ACC112 (cell line): ENCODE measurements at regions not wholly inside any gene's neighbourhood (a gene's known extent, or its start where the extent isn't known, plus 50 kb on each side); places are given as distances from the start of the nearest gene placed in this dataset.

Experiments used
- H2AFZ ChIP-seq: fragments of 200-600 bp; sonication (generic); one replicate; pipeline ENCODE4 v1.6.0; 2017; ENCODE audit warnings: antibody characterized with exemption, low read length; ENCODE audit not compliant: unreplicated experiment
- H3K27ac ChIP-seq: fragments of 200-600 bp; sonication (generic); 2 replicates; pipeline ENCODE4 v1.5.1; 2014; ENCODE audit warnings: low read depth, mild to moderate bottlenecking, antibody characterized with exemption, low read length, moderate library complexity
- H3K27me3 ChIP-seq: fragments of 200-600 bp; sonication (generic); 2 replicates; pipeline ENCODE4 v1.6.1; 2014; ENCODE audit warnings: mild to moderate bottlenecking, antibody characterized with exemption, low read length, moderate library complexity, mixed read lengths; ENCODE audit not compliant: insufficient read depth
- H3K36me3 ChIP-seq: fragments of 200-600 bp; sonication (generic); 2 replicates; pipeline ENCODE4 v1.6.1; 2016; ENCODE audit warnings: mild to moderate bottlenecking, antibody characterized with exemption, low read length, moderate library complexity, mixed read lengths; ENCODE audit not compliant: insufficient read depth
- H3K4me1 ChIP-seq: fragments of 200-600 bp; sonication (generic); one replicate; pipeline ENCODE4 v1.6.1; 2016; ENCODE audit warnings: low read length, mixed read lengths; ENCODE audit not compliant: insufficient read depth, unreplicated experiment, control insufficient read depth
- H3K4me3 ChIP-seq: fragments of 200-600 bp; sonication (generic); 2 replicates; pipeline ENCODE4 v1.5.1; 2014; ENCODE audit warnings: mild to moderate bottlenecking, low read depth, low read length
- H3K79me2 ChIP-seq: fragments of 200-600 bp; sonication (generic); one replicate; pipeline ENCODE4 v1.6.0; 2016; ENCODE audit warnings: low read length; ENCODE audit not compliant: control insufficient read depth, unreplicated experiment, insufficient read depth

- Histone ChIP-seq H3K36me3 (no peaks in the 10 kb centered on the region), H3K79me2 (no peaks in the 10 kb centered on the region), H3K4me3 (no peak overlapping the region), H3K4me1 (no peaks in the 10 kb centered on the region), H2AFZ (no peak overlapping the region), H3K27ac (no peak overlapping the region), H3K27me3 (peaks cover 25% of the 10 kb centered on the region)
These were observed 122.5 kb downstream of the DICER1 start for GRCh38 chr14:95034788-95035187.

GRCh38 chr14:95033682-95034632 is 123.4 kb downstream of the DICER1 start:
- Histone ChIP-seq H3K36me3 (no peaks in the 10 kb centered on the region), H3K79me2 (no peaks in the 10 kb centered on the region), H3K4me1 (no peaks in the 10 kb centered on the region), H3K27me3 (peaks cover 32% of the 10 kb centered on the region), H2AFZ (no peak overlapping the region), H3K27ac (no peak overlapping the region), H3K4me3 (no peak overlapping the region)

DNA sequence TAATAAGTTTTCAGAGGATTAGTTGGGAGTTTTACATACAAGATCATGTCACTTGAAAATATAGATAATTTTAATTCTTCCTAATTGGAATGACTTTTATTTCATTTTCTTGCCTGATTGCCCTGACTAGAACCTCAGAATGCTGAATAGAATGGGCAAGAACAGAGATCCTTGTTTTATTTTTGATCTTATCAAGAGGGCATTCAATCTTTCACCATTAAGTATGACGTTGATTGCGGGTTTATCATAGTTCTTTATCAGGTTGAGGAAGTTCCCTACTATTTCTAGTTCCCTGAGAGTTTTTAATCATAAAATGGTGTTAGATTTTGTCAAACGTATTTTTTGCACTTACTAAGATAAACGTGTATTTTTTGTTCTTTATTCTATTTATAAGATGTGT is 124.3 kb downstream of the DICER1 start:
- no peaks in the 10 kb centered on the region for H3K4me1 ChIP-seq
- H3K79me2 ChIP-seq, result no peaks in the 10 kb centered on the region
- peaks cover 36% of the 10 kb centered on the region for H3K27me3 ChIP-seq
- H3K36me3 ChIP-seq, result no peaks in the 10 kb centered on the region
- no peak overlapping the region for H3K4me3 ChIP-seq
- H3K27ac ChIP-seq, result no peak overlapping the region
- H2AFZ ChIP-seq, result no peak overlapping the region

DNA sequence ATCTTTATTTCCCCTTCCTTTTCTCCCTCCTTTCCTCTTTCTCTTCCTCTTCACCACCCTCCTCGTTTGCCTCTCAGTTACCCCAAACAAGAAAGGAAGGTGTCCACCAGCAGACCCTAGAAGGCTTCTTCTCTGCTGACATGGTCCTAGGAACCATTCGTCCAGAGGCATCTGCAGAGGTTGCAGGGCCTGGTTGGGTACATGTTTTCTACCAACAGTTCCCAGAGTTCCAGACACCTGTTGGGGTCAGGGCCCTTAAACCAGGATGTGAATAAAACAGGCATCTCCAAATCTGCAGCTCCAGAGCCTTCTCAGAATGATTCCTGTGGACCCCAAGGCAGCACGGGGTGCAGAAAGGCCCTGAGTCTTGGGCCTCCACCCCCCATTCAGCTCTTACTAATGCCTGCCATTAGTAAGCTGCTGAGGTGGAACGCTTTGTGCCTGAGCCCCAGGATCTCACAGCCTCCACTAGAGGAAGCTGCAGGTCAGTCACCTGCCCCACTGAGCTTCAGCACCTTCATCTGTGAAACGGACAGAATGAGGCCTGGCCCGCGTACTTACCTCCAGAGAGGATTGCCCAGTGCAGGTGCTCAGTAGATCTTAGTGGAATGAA is 130.4 kb downstream of the DICER1 start:
- Histone ChIP-seq H3K79me2 (no peaks in the 10 kb centered on the region), H2AFZ (no peak overlapping the region), H3K36me3 (no peaks in the 10 kb centered on the region), H3K27me3 (peaks cover 22% of the 10 kb centered on the region), H3K4me1 (no peaks in the 10 kb centered on the region), H3K27ac (no peak overlapping the region), H3K4me3 (no peak overlapping the region)

GRCh38 chr14:95025941-95026340 is 131.4 kb downstream of the DICER1 start:
- no peaks in the 10 kb centered on the region for H3K4me1 ChIP-seq
- H3K27me3 ChIP-seq, result peaks cover 30% of the 10 kb centered on the region
- no peak overlapping the region for H2AFZ ChIP-seq
- H3K79me2 ChIP-seq, result no peaks in the 10 kb centered on the region
- no peak overlapping the region for H3K4me3 ChIP-seq
- no peaks in the 10 kb centered on the region for H3K36me3 ChIP-seq
- no peak overlapping the region for H3K27ac ChIP-seq

- H3K27ac ChIP-seq, result no peak overlapping the region
- H3K4me1 ChIP-seq, result no peaks in the 10 kb centered on the region
- no peaks in the 10 kb centered on the region for H3K36me3 ChIP-seq
- H3K79me2 ChIP-seq, result no peaks in the 10 kb centered on the region
- H3K4me3 ChIP-seq, result no peak overlapping the region
- H2AFZ ChIP-seq, result no peak overlapping the region
- peaks cover 30% of the 10 kb centered on the region for H3K27me3 ChIP-seq
These were observed 132.1 kb downstream of the DICER1 start for GRCh38 chr14:95025218-95025617.

DNA sequence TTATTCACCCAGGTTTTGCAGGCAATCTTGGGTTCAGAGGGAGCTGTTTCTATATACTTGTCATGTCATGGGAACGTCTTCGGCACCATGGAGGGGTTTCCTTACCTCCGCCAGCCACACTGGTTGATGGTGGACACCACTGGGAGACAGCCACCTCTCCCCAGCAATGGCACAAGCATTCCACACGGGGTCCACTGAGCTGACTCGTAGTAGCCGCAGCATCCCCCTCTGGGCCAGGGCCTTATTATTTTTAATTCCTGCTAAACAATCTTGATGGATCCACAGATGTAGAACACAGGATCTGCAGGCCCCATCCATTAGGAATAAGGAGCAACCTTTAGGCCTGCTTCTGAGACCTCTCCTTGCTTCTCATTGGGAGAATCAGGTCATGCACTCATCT is 132.9 kb downstream of the DICER1 start:
- Histone ChIP-seq H3K4me3 (no peak overlapping the region), H3K27me3 (peaks cover 28% of the 10 kb centered on the region), H3K4me1 (no peaks in the 10 kb centered on the region), H2AFZ (no peak overlapping the region), H3K79me2 (no peaks in the 10 kb centered on the region), H3K36me3 (no peaks in the 10 kb centered on the region), H3K27ac (no peak overlapping the region)

GRCh38 chr14:95023886-95024285 is 133.4 kb downstream of the DICER1 start:
- H3K4me1 ChIP-seq, result peaks cover 4% of the 10 kb centered on the region
- H3K27me3 ChIP-seq, result peaks cover 23% of the 10 kb centered on the region
- H2AFZ ChIP-seq, result no peak overlapping the region
- H3K27ac ChIP-seq, result no peak overlapping the region
- H3K79me2 ChIP-seq, result no peaks in the 10 kb centered on the region
- no peak overlapping the region for H3K4me3 ChIP-seq
- H3K36me3 ChIP-seq, result no peaks in the 10 kb centered on the region

DNA sequence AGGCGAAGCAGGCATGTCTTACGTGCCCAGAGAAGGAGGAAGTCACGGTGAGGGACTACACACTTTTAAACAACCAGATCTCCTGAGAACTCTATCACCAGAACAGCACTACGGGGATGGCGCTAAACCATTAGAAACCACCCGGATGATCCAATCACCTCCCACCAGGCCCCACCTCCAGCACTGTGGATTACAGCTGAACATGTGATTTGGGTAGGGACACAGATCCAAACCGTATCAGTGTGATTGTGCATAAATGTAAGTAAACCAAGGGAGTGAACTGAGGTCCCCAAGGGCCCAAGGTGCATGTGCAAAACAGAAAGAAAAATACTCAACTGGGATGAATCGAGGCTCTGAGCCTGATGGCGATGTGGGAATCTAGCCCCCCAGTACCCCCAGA is 134.2 kb downstream of the DICER1 start:
- no peak overlapping the region for H3K27ac ChIP-seq
- H2AFZ ChIP-seq, result no peak overlapping the region
- no peak overlapping the region for H3K4me3 ChIP-seq
- peaks cover 10% of the 10 kb centered on the region for H3K4me1 ChIP-seq
- no peaks in the 10 kb centered on the region for H3K79me2 ChIP-seq
- no peaks in the 10 kb centered on the region for H3K36me3 ChIP-seq
- H3K27me3 ChIP-seq, result peaks cover 20% of the 10 kb centered on the region; the same call in 1 of the 2 replicates

GRCh38 chr14:95021588-95021987 is 135.7 kb downstream of the DICER1 start:
- H3K36me3 ChIP-seq, result no peaks in the 10 kb centered on the region
- H3K4me3 ChIP-seq, result no peak overlapping the region
- H3K4me1 ChIP-seq, result peaks cover 10% of the 10 kb centered on the region
- peaks cover 26% of the 10 kb centered on the region for H3K27me3 ChIP-seq
- no peak overlapping the region for H3K27ac ChIP-seq
- no peaks in the 10 kb centered on the region for H3K79me2 ChIP-seq
- H2AFZ ChIP-seq, result no peak overlapping the region

DNA sequence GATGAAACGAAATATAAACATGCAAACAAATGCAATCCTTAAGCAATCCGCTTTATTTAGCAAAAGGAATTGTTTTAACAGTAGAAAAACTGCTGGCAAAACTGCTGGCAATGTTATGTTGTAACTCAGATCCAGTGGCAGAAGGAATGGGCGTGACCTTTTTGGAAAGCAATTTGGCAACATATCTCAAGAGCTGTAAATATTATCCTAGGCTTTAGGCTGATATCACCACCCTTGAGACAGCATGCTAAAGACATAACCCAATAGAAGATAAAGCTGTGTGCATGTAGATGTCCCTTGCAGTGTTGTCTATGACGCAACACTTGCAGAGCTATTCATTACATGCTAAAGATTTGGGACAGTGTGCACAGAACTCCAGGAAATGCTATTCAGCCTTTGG is 138.5 kb downstream of the DICER1 start:
- H2AFZ ChIP-seq, result no peak overlapping the region
- H3K36me3 ChIP-seq, result no peaks in the 10 kb centered on the region
- H3K27me3 ChIP-seq, result peaks cover 25% of the 10 kb centered on the region; the same call in 1 of the 2 replicates
- no peaks in the 10 kb centered on the region for H3K79me2 ChIP-seq
- H3K27ac ChIP-seq, result no peak overlapping the region
- H3K4me1 ChIP-seq, result peaks cover 10% of the 10 kb centered on the region
- H3K4me3 ChIP-seq, result no peak overlapping the region
